Thoracic aorta (tissue), 2 donors: ENCODE measurements at regions not wholly inside any gene's neighbourhood (a gene's known extent, or its start where the extent isn't known, plus 50 kb on each side); places are given as distances from the start of the nearest gene placed in this dataset.

Experiments
- ATAC-seq: fragments of 150-250 bp; one replicate; pipeline ENCODE4 v1.8.0; 2017; ENCODE audit warnings: low read depth; ENCODE audit not compliant: insufficient number of reproducible peaks, low FRiP score
- DNase-seq: peaks from one replicate; pipeline ENCODE4 v3.0.0-alpha.2; 2020; ENCODE audit warnings: low spot score
- H3K27ac ChIP-seq, 2 donors: fragments of 200-600 bp; sonication (generic); 1 replicate in 1 of 2; 2 replicates in 1 of 2; pipeline ENCODE4 v1.5.1; 2016; ENCODE audit warnings: mild to moderate bottlenecking in 2 of 2, moderate library complexity in 2 of 2
- H3K27me3 ChIP-seq: fragments of 200-600 bp; sonication (generic); replicated peaks from 2 replicates; pipeline ENCODE4 v1.6.0; 2016; ENCODE audit warnings: mild to moderate bottlenecking; ENCODE audit not compliant: insufficient read depth
- H3K36me3 ChIP-seq: fragments of 200-600 bp; sonication (generic); one replicate; pipeline ENCODE4 v1.5.1; 2016
- H3K4me1 ChIP-seq, 2 donors: fragments of 200-600 bp; sonication (generic); 1 replicate in 1 of 2; 2 replicates in 1 of 2; pipeline versions ENCODE4 v1.5.1 to v1.6.0; 2016; ENCODE audit warnings: low read depth in 2 of 2, mild to moderate bottlenecking in 1 of 2; ENCODE audit not compliant: control insufficient read depth in 1 of 2
- H3K4me3 ChIP-seq: fragments of 200-600 bp; sonication (generic); 2 replicates; pipeline ENCODE4 v1.5.1; 2016; ENCODE audit warnings: mild to moderate bottlenecking
- H3K9me3 ChIP-seq: fragments of 200-600 bp; sonication (generic); 2 replicates; pipeline ENCODE4 v1.5.1; 2016
- TF ChIP-seq, protein P1 (sequence below): fragments of 200-600 bp; sonication (generic); IDR thresholded peaks from one replicate; pipeline ENCODE4 v1.5.1; 2019; ENCODE audit warnings: antibody characterized with exemption

DNA sequence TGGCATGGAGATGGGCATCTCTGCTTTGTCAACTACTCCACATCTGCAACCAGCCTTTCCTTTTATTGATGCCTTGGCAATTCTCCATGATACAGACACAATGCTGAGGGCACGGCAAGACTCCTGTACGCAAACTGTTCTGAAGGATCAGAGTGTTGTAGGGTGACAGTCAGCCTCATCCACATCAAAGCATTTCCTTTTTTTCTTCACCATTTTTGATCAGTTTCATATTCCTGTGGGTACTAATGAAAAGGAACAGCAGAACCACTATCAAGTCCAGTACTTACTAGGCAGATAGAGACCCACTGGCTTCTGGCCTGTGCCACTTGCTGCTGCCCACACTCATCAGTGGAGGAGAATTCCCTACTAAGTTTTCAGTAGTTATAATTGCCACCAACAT is 181.6 kb downstream of the PALM2AKAP2 start:
- no peak overlapping the region for H3K4me3 ChIP-seq
- H3K36me3 ChIP-seq, result no peaks in the 10 kb centered on the region
- TF ChIP-seq, protein P1, sequence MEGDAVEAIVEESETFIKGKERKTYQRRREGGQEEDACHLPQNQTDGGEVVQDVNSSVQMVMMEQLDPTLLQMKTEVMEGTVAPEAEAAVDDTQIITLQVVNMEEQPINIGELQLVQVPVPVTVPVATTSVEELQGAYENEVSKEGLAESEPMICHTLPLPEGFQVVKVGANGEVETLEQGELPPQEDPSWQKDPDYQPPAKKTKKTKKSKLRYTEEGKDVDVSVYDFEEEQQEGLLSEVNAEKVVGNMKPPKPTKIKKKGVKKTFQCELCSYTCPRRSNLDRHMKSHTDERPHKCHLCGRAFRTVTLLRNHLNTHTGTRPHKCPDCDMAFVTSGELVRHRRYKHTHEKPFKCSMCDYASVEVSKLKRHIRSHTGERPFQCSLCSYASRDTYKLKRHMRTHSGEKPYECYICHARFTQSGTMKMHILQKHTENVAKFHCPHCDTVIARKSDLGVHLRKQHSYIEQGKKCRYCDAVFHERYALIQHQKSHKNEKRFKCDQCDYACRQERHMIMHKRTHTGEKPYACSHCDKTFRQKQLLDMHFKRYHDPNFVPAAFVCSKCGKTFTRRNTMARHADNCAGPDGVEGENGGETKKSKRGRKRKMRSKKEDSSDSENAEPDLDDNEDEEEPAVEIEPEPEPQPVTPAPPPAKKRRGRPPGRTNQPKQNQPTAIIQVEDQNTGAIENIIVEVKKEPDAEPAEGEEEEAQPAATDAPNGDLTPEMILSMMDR, result no peak
- H3K9me3 ChIP-seq, result no peaks in the 10 kb centered on the region
- no peak for ATAC-seq
- H3K27ac ChIP-seq, result no peak overlapping the region
- no peaks in the 10 kb centered on the region for H3K27me3 ChIP-seq
- H3K4me1 ChIP-seq, result peaks cover 5 to 17% of the 10 kb centered on the region in 2 donors
- no peak for DNase-seq

DNA sequence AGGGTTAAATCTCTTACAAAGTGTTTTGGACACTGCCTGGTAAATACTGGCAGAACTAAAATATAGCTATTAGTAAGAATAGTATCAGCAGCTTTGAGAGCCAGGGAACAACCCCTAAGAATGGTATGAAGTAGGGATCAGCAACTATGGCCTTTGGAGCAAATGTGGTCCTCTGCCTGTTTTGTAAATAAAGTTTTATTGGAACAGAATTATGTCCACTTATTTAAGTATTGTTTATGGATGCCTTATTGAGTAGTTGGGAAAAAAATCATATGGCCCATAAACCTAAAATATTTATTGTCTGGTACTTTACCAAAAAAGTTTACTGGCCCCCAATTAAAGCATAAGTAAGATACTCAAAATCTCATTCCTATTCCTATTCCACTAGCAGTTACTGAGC is 182.2 kb downstream of the PALM2AKAP2 start:
- Histone ChIP-seq H3K4me1 (peaks cover 5 to 11% of the 10 kb centered on the region in 2 donors), H3K27me3 (no peaks in the 10 kb centered on the region), H3K9me3 (no peaks in the 10 kb centered on the region), H3K27ac (no peak overlapping the region), H3K4me3 (no peak overlapping the region), H3K36me3 (no peaks in the 10 kb centered on the region)
- TF ChIP-seq, protein P1, result no peak
- ATAC-seq (no peak), DNase-seq (no peak)

DNA sequence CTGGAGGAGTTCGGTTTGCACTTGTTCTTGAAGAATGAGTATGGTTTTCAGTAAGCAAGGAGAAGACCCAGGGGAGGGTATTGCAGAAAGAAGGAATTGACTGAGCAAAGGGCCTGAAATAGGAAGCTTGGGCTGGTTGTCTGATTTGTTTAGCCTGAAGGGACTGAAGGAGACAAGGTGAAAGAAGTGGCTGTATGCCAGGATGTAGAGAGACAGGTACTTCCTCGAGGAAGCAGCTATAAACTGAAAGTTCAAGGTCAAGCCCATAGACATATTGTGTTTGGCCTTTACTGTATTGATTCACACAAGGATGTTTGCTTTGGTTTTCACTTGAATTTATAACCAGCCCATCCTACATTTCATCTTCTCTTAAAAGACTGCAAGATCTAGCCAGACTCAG is 183.1 kb downstream of the PALM2AKAP2 start:
- H3K4me1 ChIP-seq, result peaks cover 3% of the 10 kb centered on the region in 2 donors
- TF ChIP-seq, protein P1, result no peak
- DNase-seq, result no peak

DNA sequence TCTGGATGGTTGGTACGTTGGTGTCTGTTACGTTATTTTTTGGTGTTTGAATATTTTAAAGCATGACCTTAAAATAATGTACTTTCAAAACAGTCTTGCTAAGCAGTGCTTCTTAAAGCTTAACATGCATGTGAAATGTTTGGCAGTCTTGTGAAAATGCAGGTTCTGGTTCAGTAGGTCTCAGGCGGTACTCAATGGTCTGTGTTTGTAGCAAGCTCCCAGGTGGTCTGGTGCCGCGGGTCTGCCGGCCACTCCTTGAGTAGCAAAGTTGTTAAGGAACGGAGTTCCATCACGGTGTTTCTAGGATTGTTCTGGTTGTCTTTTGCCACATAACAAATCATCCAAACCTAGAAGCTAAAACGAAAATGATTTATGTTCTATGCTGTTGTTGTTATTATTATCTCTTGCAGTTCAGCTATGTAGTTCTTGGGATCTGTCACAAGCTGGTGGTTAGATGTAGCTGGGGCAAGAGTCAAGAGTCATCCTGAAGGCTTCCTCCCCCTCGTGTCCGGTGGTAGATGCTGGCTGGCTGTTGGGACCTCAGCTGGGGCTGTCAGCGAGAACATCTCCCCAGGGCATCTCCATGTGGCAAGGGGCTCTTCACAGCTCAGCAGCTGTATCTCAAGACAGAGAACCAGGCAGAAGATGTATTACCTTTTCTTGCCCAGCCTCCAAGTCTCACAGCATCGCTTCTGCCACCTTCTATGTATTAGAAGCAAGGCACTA is 186.8 kb downstream of the PALM2AKAP2 start:
- Histone ChIP-seq H3K4me3 (no peak overlapping the region), H3K36me3 (no peaks in the 10 kb centered on the region), H3K27ac (no peak overlapping the region), H3K4me1 (peaks cover 4 to 12% of the 10 kb centered on the region in 2 donors), H3K27me3 (no peaks in the 10 kb centered on the region), H3K9me3 (no peaks in the 10 kb centered on the region)
- ATAC-seq, result no peak
- TF ChIP-seq, protein P1, result no peak
- no peak for DNase-seq

More for the DNA sequence above, 183.1 kb downstream of the PALM2AKAP2 start:
- Histone ChIP-seq H3K27ac (no peak overlapping the region), H3K9me3 (no peaks in the 10 kb centered on the region), H3K27me3 (no peaks in the 10 kb centered on the region), H3K4me3 (no peak overlapping the region), H3K36me3 (no peaks in the 10 kb centered on the region)
- ATAC-seq, result no peak

DNA sequence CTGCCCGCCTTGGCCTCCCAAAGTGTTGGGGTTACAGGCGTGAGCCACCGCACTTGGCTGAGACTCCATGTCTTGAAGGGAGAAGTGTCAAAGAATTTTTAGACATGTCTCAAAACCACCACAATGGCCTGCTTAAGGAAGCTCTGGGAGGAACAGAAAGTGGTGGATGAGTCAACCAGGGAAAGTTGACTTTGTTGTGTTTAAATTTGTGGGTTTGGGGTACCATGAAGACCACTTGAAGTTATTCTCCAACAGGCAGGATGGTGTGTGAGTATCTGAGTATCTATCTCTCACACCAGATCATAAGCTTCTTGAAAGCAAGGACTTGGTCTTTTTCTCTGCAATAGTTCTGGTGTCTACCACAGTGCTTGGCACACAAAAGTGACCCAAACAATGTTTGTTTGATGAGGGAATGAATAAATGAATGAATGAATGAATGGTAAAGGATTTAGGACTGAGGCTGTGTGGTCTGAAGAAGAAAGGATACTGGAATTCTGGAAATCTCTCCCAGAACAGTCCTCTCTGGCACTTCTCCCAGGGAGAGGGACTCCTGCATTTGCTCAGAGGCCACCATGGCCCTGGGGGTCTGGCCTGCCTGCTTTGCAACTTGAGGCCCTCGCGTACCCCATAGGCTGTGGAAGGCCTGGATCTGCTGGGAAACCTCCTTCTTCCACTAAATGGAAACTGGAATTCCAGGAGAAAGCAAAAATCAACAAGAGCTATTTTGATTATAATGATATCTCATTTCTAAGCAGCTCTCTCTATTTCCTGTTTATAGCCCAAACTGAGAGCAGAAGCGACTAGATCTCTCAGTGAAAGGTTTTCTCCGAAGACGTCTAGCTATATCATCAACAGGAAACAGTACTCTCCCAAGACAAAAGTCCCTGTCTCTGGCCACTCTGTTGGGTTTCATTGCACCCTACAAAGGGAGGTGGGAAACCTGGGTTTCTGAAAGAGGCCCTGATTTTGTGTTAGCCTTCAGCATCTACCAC is 187.9 kb downstream of the PALM2AKAP2 start:
- no peak overlapping the region for H3K4me3 ChIP-seq
- DNase-seq, result no peak
- H3K27ac ChIP-seq, result peak overlapping the region in 1 of 2 donors; percentile 12
- peaks cover 4 to 12% of the 10 kb centered on the region in 2 donors for H3K4me1 ChIP-seq
- TF ChIP-seq, protein P1, result no peak
- no peaks in the 10 kb centered on the region for H3K36me3 ChIP-seq
- no peaks in the 10 kb centered on the region for H3K9me3 ChIP-seq
- no peaks in the 10 kb centered on the region for H3K27me3 ChIP-seq
- ATAC-seq, result no peak
